ENCODE measurements at regions not wholly inside any gene's neighbourhood (a gene's known extent, or its start where the extent isn't known, plus 50 kb on each side); places are given as distances from the start of the nearest gene placed in this dataset.

- no peak for DNase-seq (ENCODE audit: extremely low read depth in 1 of 2, low read depth in 1 of 2)
Measured at GRCh38 chr13:74191410-74191809, 57.2 kb upstream of the KLF12 start.

GRCh38 chr13:74190999-74191398 lies 56.8 kb upstream of the KLF12 start:
- no peak for DNase-seq (ENCODE audit: extremely low read depth in 1 of 2, low read depth in 1 of 2)

- no peak for DNase-seq (ENCODE audit: extremely low read depth in 1 of 2, low read depth in 1 of 2)
Measured at GRCh38 chr13:74187564-74187963, 53.4 kb upstream of the KLF12 start.

DNA sequence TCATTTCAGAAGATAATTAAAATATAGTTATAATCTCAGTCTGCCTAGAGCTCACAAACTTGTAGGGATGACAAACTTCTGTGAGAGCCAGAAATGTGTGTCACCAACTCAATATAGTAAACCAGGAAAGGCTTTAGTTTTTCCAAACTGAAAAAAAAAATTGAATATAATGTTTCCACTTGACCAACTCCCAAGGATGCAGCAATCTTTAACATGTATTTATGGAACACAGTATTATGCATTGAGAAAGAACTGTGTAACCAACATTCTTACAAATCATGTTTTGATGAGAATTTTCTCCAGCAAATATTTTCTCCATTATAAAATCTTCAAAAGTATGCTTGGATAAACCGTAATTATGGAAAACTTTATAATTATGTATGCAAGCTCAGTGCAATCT lies 50.1 kb upstream of the KLF12 start:
- DNase-seq (ENCODE audit: extremely low read depth in 1 of 2, low read depth in 1 of 2) = no peak

Measured in activated CD8-positive, alpha-beta memory T cell treated with anti-CD3 and anti-CD28 coated beads for 1 hour (primary cell).